DMS 273 (cell line): ENCODE measurements at regions not wholly inside any gene's neighbourhood (a gene's known extent, or its start where the extent isn't known, plus 50 kb on each side); places are given as distances from the start of the nearest gene placed in this dataset.
A peak's percentile ranks its signal among the peaks of the same experiment; 100 is the strongest.

Experiments used
- DNase-seq: peaks from one replicate; lab custom pipeline; 2025; ENCODE audit not compliant: unreplicated experiment; lab: John Stamatoyannopoulos, UW

DNA sequence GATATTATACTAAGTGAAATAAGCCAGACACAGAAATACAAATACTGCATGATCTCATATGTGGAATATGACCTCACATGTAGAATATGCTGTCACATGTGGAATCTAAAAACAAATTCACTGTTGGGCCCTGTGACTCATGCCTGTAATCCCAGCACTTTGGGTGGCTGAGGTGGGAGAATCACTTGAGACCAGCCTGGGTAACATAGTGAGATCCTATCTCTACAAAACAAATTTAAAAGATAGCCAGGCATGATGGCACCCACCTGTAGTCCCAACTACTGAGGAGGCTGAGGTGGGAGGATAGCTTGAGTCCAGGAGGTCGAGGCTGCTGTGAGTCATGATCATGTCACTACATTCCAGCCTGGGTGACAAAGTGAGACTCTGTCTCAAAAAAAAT lies 160.3 kb downstream of the PTEN start:
- no peak for DNase-seq

DNA sequence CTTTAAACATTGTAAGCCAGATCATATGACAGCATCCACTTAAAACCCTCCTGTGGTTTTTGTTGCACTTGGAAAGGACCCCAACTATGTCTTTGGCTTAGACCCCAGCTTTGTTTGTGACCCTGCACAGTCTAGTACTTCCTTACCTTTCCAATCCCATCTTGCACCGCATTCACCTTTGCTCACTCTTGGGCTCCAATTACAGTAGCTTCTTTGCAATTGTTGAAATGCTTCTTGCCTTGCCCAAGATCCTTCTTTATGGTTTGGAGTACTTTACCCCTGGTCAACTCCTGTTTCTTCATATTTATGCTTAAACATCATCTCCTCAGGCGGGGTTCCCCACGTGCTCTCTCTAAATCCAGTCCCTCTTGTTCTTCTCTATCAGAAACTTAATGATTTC lies 162.6 kb downstream of the PTEN start:
- no peak for DNase-seq

DNA sequence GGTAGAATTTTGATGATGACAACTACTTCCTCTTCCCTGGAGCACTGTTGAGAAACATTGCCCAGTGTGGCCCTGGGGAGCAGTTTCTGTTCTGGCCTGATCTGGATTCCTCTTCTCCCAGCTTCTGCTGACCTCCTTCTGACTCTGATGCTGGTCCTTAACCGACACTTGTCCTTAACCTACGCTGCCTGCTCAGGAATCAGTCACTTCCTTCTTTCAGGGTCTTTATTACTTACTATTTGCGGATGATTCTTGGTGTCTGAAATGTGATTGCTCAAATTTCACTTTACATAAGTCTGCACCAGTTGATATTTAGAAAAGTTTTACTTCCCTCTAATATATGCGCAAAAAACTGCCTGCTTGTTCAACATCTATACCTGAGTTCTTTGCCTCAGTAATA lies 164.1 kb downstream of the PTEN start:
- DNase-seq: no peak

DNA sequence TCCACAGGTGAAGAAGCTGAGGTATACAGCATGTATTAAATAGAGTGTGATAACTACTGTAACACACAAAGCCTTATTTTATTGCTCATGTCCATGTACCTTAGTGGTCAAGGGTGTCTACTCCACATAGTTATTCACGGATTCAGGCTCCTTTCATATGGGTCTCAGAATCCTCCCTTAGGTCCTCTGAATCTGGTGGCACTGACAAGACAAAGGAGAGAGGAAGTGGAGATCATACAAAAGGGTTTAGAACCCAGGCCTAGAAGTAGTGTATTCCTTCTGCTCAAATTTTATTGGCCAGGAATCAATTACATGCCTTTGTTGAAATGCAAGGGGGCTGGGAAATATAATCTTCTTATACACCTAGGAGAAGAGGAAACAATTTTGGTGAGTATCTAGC lies 164.6 kb downstream of the PTEN start:
- DNase-seq: no peak

DNA sequence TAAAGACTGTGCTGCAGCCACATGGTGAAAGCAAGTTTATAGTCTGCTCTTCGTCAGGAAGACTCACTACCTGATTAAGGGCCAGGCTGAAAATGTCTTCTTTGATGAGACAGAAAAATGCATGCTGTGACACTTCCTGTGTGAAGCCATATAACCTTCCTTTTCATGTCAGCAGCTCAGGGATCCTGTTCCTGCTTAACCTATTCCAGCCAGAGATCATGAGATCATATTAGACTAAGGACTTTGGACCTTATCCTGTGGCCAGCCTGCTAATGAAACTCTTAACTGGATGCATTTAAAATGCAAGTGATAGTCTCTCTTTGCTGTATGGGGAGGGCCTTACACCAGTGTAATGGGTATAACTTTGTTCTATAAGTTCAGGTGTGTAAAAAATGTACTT lies 165.2 kb downstream of the PTEN start:
- DNase-seq: no peak

DNA sequence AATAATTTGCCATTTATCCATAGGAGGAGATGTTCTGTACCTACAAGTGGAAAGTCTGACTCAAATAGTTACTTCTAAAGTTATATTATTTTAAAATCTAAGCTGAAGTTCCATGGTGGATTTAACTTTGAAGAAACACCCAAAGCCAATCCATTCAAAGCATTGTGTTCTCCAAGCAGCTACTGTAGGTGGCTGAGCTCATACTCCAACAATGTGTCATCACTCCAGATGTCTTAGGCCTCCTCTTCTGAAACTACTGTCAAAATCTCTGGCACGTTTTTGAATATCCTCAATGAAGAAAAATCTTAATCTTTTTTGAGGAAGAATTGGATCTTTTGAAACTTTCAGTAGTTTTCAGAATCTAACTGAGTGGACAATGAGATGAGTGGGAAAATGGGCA lies 169.1 kb downstream of the PTEN start:
- no peak for DNase-seq

DNA sequence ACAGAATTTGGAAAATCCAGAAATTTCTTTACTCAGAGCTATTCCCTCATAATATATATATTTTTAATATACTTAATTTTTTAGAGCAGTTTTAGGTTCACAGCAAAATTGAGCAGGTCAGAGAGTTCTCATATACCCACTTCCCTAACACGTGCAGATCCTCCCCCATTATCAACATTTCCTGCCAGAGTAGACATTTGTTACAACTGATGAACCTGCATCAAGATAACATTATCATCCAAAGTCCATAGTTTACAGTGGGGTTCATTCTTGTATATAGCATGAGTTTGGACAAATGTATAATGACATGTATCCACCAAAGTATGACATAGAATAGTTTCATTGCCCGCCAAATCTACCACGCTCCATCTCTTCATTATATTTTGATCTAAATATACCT lies 170.0 kb downstream of the PTEN start:
- DNase-seq: no peak

DNA sequence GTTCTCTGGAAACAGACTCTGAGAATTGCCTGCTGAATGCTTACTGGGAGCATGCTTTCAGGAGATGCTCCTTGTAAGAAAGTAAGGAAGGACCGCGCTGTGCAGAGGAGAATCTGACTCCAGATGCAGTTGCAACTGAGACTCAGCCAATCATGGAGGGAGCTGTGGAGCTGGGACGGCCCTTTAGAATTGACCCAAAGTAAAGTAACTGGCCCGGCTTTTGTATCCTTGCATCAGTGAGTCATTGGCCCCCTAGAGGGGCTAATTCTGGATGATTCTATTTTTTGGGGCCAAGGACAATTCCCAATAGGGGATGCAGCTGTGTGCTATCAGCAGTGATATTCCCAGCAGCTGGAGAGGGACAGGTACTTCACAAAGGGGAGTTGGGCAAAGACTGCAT lies 170.4 kb downstream of the PTEN start:
- no peak for DNase-seq

DNA sequence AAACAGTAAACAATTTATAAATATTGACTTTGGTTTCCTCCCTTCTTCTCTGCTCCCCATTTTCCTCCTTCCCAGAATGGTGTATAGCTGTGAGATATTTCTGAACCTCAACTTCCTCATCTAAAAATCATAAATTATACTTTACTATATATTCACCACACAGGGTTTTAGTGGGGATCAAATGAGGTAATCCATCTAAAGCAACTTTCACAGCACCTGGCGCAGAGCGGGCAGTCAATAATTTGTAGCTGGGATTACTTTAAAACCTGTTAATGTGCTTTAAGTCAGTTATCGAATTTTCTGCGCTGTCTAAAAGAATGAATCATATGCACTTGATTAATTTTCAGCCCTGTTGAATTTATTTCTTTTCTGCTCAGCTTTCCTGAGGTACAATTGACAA lies 172.7 kb downstream of the PTEN start:
- no peak for DNase-seq

DNA sequence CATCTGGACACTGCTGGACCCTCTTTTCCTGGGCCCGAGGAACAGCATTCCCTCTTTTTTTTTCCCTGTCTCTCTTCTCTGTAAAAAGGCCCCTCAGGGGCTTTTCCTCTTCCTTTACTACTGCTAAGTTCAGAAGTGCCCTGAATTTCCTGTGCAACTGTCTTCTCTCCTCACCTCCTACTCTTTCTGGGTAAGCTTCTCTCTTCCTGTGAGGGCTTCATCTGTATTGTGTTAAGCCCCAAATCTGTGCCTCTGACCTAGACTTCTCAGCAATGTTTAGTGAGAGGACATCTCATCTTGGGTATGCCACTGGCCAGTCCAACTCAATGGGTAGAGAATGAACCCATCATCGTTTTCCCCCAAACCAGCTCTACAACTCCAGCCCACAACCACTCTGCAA lies 174.2 kb downstream of the PTEN start:
- no peak for DNase-seq

DNA sequence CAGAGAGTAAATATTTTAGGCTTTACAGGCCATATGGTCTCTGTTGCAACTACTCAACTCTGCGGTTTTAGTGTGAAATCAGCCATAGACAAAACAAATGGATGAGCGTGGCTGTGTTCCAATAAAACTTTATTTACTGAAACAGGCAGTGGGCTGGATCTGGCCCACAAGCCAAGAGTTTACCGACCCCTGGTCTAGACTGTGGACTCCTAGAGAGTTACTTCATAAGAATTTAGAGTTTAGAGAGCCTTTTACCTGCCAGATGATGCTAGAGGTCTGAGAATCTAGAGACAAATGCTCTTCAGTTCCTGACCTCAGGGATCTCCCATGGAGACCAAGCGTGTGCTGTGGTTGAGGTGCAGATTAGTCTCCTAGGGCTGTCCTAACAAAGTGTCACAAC lies 174.8 kb downstream of the PTEN start:
- DNase-seq: peak; percentile 49

DNA sequence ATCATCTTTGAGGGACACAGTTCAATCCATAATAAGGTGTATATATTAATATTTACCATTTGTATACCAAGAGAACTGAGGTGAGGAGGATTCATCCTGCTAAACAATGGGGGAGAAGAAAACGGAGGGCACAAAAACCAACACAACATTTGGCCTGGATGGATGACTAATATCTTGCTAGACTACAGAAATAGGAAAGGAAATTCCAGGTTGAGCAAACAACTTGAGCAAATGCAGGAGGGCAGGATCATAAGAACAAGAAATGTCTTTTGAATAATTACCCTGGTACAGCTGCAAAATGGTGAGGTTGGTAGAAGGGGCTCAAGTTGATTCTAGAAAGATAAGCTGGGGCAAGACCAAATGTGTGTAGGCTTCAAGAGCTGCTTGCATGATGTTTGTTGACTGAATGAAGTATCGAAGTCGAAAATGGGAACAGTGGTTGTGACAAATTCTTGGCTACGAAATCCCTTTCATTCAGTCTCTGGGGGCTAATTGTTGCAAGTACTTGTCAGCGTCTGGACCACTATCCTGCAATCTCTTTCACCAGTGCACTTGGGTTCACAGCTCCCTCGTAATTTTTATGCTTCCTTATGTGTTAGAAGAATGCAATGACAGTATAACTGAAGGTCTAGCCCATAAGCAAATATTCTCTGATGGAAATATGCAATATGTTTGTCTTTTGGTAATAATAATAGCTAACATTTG lies 176.2 kb downstream of the PTEN start:
- no peak for DNase-seq

DNA sequence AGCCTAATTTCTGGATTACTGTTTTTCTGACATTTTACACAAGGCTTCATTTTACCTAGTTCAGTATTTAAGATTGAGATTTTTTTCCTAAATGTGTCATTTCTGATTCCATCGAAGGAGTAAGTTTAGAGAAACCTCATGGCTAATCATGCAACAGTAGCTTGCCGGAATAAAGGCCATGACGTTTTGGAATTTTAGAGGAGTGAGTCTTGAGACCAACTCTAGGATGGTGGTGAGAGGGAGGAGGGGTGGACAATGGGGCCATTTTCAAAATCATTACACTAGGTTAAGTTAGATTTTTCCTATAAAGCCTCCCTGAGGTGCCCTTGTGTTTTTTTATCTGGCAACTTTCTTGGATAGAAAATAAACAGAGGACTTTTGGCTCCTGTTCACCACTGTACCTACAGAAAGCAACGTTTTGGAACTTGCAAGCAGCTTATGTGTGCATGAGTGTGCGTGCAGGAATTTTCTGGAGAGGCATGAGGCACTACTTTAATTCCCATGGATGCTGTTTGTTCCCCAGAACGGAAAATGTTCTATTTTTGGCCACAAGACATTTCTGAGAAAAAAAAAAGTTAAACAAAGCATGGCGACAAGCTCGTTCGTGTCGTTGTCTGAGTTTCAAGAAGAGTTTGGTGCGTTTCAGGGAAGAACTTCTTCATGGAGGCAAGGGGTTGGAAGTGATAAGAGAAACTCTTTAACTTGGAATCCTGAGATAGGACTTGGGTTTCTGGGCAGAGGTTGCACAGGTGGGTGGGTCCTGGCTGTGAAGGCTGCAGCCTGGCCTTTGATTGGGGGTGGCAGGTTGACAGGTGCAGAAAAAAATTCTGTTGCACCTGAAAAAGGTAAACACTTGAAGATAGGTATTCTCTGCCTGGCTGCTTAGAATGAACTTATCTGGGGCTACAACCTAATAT lies 178.1 kb downstream of the PTEN start:
- DNase-seq: no peak

DNA sequence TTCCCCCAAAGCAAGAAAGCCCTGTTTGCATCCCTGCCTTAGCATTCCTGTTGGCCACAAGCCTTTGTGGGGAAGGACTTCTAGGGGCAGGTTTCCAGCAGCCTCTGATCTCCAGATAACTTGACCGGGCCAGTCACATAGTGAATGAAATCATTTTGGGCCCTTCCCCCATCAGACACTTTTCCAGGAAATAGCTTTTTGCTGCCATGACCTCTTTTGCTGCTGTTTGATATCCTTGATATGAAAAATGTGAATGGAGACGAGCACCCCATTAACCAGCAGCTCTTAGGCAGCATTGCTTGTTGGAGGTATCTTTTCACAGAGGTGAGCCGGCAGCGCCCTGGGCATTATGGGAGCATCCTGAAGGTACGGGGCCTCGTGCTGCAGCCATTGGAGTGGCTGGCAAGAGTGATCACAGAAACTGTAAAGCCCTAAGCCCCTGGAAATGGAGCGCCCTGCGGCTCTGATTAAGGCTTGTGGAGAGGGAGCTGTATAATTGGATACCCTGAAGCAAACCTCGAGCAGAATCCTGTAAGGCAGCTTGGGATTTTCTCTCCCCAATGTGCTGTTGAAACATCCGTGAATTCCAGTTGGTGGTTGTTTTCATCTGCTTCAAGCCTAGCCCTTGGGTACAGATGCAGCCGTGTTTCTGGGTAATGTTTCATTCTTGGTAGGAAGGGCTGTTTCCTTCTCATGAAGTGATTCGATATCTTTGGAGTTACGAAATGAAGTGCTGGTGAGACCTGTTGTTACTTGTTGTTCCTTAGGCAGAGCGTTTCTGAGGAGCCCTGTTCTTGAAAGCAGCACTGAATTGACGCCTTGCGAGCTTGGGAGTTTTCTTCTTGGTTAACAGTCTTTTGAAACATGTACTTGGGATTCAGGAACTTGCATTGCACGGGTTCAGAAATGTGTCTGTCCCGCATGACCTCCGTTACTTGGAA lies 179.0 kb downstream of the PTEN start:
- DNase-seq: peak; percentile 5

DNA sequence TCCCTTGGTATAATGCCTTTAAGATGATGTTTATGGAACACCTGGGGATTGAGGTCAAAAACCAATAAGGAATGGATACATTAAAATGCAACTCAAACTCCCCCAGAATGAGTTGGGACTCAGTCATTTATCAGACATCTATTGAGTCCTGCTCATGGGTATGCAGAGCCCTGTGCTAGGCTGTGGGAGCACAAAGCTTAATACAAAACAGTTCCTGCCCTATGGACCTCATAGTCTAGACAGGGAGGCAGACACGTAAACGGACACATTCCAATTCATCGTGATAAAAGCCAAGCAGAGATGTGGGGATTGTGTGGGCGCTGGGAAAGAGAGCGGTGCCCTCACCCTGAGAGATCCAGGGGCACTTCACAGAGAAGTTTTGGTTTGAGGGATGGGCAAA lies 181.7 kb downstream of the PTEN start:
- DNase-seq: no peak

DNA sequence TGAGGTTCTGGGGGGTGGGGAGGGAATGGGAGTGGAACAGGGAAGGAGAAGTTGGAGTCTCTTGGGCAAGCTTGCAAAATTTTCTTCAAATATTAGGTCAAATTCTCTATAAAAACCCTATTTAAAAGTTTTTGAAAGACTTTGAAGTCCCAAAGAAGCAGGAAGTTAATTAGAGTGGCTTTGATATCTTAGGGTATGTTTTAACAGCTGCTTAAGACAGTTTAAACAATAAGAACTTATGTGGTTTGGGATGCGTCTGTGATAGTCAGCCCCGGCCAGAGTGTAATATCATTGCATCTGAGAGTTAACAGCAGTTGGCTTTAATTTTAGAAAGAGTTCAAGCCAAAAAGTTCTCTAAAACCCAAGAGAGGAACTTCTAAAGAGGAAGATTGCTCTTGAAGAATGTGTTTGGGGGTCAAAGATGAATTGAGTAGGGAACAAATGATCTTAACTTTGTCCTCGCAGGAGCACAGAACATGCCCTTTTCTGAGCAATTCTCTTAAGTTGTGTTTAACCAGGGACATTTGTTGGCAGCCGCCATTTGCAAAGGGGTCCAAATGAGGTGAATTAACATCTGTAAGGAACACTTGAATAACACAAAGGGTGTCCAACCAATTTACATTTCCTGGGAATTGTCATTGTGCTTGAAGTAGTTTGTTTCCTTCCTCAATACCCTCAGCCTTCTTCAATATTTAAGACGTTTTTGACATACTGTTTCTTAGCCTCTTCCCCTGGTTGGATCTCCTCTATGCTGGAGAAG lies 182.4 kb downstream of the PTEN start:
- no peak for DNase-seq

DNA sequence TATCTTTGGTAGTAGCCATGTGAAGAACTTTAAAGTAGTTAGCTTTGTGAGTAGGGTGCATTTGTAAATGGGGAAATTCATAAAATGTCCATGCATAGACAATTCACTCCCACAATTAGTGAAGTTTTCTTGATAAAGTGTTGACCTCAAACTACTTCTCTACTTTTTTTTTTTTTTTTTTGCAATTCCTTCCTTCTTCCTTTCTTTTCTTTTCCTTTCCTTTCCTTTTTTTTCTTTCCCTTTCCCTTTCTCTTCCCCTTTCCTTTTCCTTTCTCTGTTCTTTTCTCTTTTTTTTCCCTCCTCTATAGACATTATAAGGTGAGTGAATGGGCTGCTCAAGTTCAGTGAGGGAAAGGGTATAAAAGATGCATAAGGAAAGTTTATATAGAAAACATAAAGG lies 184.2 kb downstream of the PTEN start:
- DNase-seq: no peak

DNA sequence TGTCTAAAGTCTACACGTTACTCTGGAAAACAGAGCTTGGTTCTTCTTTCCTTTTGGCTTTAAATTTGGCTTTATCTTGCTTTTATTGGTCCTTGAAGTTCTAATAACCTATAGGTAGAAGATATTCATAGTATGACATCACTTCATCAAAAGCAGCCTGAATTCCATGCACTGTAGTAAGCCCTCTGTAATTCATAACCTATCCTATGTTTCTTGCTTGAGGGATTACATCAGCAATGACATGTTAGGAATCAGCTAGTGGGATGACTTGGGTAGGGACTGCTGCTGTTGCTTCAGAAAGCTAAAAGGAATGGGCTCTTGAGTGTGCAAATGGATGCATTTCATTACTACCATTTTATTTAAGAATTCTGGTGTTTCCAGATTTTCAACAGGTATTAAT lies 184.9 kb downstream of the PTEN start:
- no peak for DNase-seq

DNA sequence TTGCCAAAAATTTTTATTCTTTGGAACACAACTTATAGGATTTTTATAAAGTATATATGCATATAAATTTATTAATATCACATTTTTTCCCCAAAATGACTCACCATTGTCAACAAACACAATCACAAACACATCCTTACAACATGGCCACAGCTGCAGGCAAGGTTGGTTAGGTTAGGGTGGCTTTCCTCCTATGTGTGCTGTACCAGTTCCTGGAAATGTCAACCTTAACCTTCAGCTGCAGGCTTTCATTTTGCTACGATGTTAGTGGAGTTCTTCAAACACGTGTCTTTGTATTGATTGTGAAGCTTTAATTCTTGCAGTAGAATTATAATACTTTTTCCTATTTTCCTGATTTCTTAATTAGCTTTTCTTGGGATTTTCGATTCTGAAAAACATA lies 185.8 kb downstream of the PTEN start:
- no peak for DNase-seq

DNA sequence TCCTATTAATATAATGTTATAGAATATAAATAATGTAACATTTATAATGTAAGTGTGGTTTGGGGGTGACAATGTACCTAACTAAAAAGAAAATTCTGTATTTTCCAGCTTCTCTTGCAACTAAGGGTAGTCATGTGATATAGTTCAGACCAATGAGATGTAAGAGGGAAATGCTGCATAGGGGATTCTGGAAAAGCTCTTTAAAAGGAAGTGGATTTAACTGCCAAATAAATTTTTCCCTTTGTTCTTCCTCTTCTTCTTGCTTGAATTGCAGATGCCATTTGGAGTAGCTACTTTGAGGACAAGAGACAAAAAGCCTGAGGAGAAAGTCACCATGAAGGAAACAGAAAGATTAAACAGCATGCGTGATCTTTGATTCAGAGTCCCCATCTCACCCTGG lies 194.3 kb downstream of the PTEN start:
- DNase-seq: no peak

DNA sequence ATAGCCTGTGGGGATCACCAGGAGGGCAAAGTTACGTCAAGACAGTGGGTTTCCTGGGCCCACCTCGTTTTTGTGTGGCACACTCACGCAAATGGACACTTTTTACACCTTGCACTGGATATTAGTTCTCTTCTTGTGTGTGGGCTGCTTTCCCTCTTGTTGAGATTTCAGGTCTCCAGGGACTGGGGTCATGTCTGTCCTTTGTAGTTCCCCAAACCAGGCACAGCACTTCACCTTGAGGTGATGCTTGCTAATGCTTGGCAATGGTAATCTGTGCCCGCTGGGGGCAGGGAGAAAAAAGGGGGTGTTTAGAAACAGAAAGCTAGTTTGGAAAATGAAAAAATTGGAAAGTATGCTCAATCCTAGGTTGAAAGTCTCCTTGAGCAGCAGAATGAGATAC lies 195.3 kb downstream of the PTEN start:
- DNase-seq: no peak
